Inflammatory macrophage (primary cell): ENCODE measurements at regions not wholly inside any gene's neighbourhood (a gene's known extent, or its start where the extent isn't known, plus 50 kb on each side); places are given as distances from the start of the nearest gene placed in this dataset.
"Not testable (repeated sequence)": the region's sequence is repeated elsewhere in the genome, so short reads cannot be mapped to it uniquely, and the experiment has no call there.

Experiments
- DNase-seq, 2 donors: peaks; one replicate each; pipeline ENCODE4 v3.0.0-alpha.2; 2020 to 2022

GRCh38 chr13:97520061-97520460 lies 86.1 kb downstream of the RAP2A start:
- DNase-seq: no peak

DNA sequence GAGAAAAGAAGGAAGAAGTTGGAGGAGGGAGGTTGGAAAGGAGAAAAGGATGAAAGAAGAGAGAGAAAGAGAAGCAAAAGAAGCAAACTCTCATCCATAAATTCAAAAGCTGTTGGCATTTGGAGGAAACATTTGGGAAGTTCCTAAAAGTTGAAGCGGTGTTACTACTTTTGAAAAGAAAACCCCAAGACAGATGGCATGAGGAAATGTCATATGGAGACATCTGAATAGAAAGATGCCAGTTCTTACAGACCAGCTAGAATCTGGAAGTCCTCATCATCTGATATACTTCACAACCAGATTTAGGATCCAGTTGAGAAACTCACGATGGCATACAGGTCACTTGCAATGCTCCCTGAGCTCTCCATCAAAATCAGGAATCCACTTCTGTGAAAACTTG lies 86.9 kb downstream of the RAP2A start:
- no peak for DNase-seq

DNA sequence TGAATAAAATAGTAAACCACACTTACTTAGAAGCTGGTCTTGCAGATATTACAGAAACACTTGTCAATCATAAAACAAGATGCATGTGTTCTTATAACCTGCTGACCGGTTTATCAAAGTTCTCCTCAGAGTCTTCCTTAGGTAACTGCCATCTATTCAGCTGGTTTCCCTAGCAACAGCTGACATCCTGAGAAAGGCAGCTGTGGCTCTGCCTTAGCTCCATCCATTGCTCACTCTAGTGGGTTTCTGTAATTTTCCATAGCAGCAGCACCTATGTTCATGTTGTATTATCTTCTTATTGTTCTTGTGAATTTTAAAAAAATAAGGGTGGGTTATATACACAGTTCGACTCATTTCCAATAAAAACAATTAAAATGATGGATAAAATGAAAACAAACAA lies 87.8 kb downstream of the RAP2A start:
- DNase-seq: no peak

- no peak for DNase-seq
Observed at GRCh38 chr13:97522243-97522642, 88.3 kb downstream of the RAP2A start.

- no peak for DNase-seq
Observed at GRCh38 chr13:97526556-97526955, 92.6 kb downstream of the RAP2A start.

DNA sequence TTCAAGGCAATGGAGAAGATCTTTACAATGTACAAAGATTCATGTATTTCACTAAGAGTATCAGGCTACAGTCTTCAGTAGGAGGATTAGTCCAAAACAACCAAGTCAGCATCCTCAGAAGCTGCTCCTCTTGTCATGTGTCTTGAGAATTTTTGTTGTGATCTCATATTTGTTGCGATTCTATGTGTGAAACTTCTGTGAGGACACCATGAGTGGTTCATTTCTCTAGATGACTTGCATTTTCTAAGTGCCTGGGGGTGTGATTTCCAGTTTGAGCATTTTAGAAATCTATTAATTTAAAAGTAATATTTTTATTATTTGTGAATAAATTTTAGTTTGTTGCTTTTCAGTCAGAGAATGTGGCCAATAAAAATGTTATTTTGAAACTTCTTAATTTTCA lies 94.5 kb downstream of the RAP2A start:
- DNase-seq: no peak

GRCh38 chr13:97534540-97534939 lies 100.6 kb downstream of the RAP2A start:
- no peak for DNase-seq

GRCh38 chr13:97535614-97536013 lies 101.6 kb downstream of the RAP2A start:
- peak; percentile 6 to 29 for DNase-seq

- no peak for DNase-seq
Observed at GRCh38 chr13:97537110-97537509, 103.1 kb downstream of the RAP2A start.

DNA sequence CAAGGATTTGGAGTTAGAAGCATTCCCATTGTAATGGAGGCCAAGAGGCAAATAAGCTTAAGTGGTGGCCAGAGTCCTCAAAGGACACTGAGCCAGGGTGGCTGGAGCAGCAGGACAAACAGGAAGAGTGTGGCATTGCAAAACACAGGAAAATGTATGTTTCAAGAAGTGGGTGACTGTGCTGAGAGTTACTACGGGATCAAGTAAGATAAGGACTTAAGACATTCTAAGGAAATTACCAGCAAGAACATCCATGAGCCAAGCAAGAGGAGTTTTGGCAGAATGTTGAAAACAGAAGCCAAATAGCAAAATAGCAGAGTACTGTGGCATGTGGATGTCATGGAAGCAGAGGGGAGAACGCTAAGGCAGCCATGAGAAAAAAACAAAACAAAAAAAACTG lies 104.2 kb downstream of the RAP2A start:
- no peak for DNase-seq

- no peak for DNase-seq
Observed at GRCh38 chr13:97539651-97540610, 106.0 kb downstream of the RAP2A start.

GRCh38 chr13:97540696-97541095 lies 106.7 kb downstream of the RAP2A start:
- no peak for DNase-seq

- no peak for DNase-seq
Observed at GRCh38 chr13:97542102-97542685, 108.2 kb downstream of the RAP2A start.

GRCh38 chr13:97544031-97544765 lies 110.2 kb downstream of the RAP2A start:
- no peak for DNase-seq

GRCh38 chr13:97544971-97545499 lies 111.1 kb downstream of the RAP2A start:
- DNase-seq: not testable (repeated sequence)

DNA sequence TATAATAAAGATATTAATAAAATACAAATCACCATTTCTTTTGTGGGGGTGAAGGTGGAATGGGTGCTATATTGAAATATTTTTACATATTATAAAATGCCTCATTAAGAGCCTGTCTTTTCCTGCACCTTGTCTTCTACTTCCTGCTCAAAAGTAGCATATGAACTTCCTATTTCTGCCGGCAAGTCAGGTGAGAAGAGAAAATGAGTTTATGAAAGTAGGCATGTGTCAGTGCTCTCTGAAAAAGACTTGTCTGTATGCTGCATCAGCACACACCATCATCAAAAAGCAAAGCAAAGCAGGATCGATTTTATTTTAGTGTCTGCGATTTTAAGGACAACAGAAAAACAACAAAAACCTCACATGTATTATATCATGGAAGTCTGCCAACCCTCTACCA lies 114.2 kb downstream of the RAP2A start:
- no peak for DNase-seq

DNA sequence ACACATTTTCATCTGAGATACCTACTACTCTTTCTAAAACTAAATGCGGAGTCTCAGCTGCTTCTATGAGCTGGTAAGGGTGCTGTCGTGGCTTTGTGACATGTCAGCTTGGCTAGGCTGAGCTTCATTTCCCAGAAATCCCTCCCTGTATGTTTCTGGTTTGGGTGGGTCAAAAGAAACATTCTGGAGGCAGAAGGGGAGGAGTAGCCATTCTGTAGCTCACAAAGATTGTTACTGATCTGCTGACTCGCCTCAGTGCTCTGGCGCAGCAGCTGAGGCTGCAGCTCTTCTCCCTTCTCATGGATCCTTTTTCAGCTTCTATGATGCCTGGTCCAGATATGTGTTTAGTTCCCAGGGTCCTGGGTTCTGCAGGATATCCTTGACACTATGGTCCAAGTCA lies 114.7 kb downstream of the RAP2A start:
- no peak for DNase-seq

DNA sequence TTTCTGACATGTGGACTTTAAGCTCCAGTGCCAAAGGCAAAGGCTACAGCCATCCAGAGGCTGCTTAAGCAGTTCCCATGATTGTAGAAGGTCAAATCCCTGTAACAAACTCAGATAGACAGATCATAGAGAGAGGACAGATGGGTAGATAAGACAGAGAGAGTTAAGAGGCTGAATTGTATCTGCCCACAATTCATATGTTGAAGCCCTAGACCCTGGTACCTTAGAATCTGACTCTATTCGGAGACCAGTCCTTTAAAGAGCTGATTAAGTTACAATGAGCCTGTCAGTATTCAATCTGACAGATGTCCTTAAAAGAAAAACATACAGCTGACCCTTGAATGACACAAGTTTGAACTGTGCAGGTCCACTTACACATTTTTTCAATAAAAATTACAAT lies 115.2 kb downstream of the RAP2A start:
- no peak for DNase-seq

- no peak for DNase-seq
Observed at GRCh38 chr13:97554496-97554895, 120.5 kb downstream of the RAP2A start.

- DNase-seq: no peak
Observed at GRCh38 chr13:97555034-97555433, 121.1 kb downstream of the RAP2A start.

- DNase-seq: no peak
Observed at GRCh38 chr13:97559030-97559429, 125.1 kb downstream of the RAP2A start.

DNA sequence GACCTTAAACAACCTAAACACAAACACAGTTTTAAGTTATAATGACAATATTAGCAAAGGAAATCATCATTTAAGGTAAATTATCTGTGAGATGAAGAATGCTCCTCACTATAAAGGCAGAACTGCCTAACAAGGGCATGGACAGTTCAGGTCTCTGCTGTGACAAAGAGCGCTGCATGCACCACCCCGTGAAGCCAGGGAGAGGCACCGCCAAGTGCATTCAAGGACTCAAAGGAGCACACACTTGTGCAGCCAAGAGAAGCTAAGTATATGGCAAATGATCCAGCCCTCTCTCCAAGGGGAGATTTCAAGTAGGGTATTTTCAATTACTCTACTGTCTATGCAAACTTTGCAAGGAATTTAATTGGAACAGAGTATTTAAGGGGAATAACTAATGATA lies 126.0 kb downstream of the RAP2A start:
- DNase-seq: no peak

- no peak for DNase-seq
Observed at GRCh38 chr13:97561182-97561581, 127.2 kb downstream of the RAP2A start.
